Endothelial cell of umbilical vein (primary cell): ENCODE measurements at regions not wholly inside any gene's neighbourhood (a gene's known extent, or its start where the extent isn't known, plus 50 kb on each side); places are given as distances from the start of the nearest gene placed in this dataset.

Experiments
- BruUV-seq: library from RNA; stranded (reverse); fragments of 400-500 nt; replicated peaks from 2 replicates; lab custom pipeline; 2021; lab: Mats Ljungman, UMichigan
- CTCF ChIA-PET: fragments of 300-600, 350-600 bp; sonication (Branson Sonifier 250); formaldehyde crosslinking; loops from one replicate; lab custom pipeline; 2021; ENCODE audit warnings: antibody characterized with exemption, inconsistent platforms; lab: Charles Lee
- POLR2A ChIA-PET: fragments of 300-600, 350-600 bp; sonication (Branson Sonifier 250); formaldehyde crosslinking; loops from one replicate; lab custom pipeline; 2021; ENCODE audit warnings: antibody characterized with exemption, inconsistent platforms; lab: Charles Lee
- DNase-seq: peaks from one replicate; pipeline ENCODE4 v3.0.0-alpha.2; 2011; ENCODE audit warnings: low read depth, low spot score
- FAIRE-seq: peaks from 2 replicates; lab custom pipeline; 2011; peaks lifted over from hg19 to GRCh38; lab: Jason Lieb, UNC
- H2AFZ ChIP-seq: 2 replicates; pipeline ENCODE4 v1.6.0; 2012; ENCODE audit warnings: low read depth, low read length, control low read depth, inconsistent platforms
- H3K27ac ChIP-seq: 2 replicates; pipeline ENCODE4 v1.5.1; 2011; ENCODE audit warnings: low read depth, mild to moderate bottlenecking, control low read depth, low read length, moderate library complexity; ENCODE audit not compliant: insufficient read depth
- H3K27me3 ChIP-seq, 2 experiments: 2 replicates each; pipeline versions ENCODE4 v1.6.0 to v1.6.1; 2011; ENCODE audit warnings: low read length in 2 of 2, mixed read lengths in 1 of 2; ENCODE audit not compliant: control insufficient read depth in 2 of 2, insufficient read depth in 2 of 2
- H3K36me3 ChIP-seq, 2 experiments: 2 replicates in 1 of 2; 3 replicates in 1 of 2; pipeline ENCODE4 v1.5.1; 2011; ENCODE audit warnings: low read length in 2 of 2, mild to moderate bottlenecking in 1 of 2, moderate library complexity in 1 of 2; ENCODE audit not compliant: control insufficient read depth in 2 of 2, insufficient read depth in 2 of 2; ENCODE audit errors: extremely low read depth in 1 of 2
- H3K4me1 ChIP-seq: 3 replicates; pipeline ENCODE4 v1.5.1; 2011; ENCODE audit warnings: mild to moderate bottlenecking, low read length; ENCODE audit not compliant: control insufficient read depth, insufficient read depth; ENCODE audit errors: extremely low read depth
- H3K4me2 ChIP-seq: 2 replicates; pipeline ENCODE4 v1.6.1; 2011; ENCODE audit warnings: low read length, control low read depth, mixed read lengths; ENCODE audit not compliant: insufficient read depth
- H3K4me3 ChIP-seq, 3 experiments: fragments of 200-600 bp in 1 of 3; sonication (generic), shearing (Covaris generic) in 1 of 3; replicated peaks in 1 of 3; 2 replicates each; pipeline ENCODE4 v1.5.1; 2011 to 2016; ENCODE audit warnings: control low read depth in 3 of 3, low read length in 3 of 3, mild to moderate bottlenecking in 2 of 3, inconsistent platforms in 1 of 3, low read depth in 1 of 3, moderate library complexity in 1 of 3; ENCODE audit not compliant: insufficient read depth in 1 of 3
- H3K79me2 ChIP-seq: 2 replicates; pipeline ENCODE4 v1.6.0; 2012; ENCODE audit warnings: low read length, inconsistent platforms; ENCODE audit not compliant: control insufficient read depth, insufficient read depth
- H3K9ac ChIP-seq: replicated peaks from 2 replicates; pipeline ENCODE3; 2011; ENCODE audit warnings: low read length, control low read depth; ENCODE audit not compliant: insufficient read depth; ENCODE audit errors: extremely low read depth
- H3K9me1 ChIP-seq: replicated peaks from 3 replicates; pipeline ENCODE4 v1.6.0; 2011; ENCODE audit warnings: mild to moderate bottlenecking, low read length; ENCODE audit not compliant: control insufficient read depth, insufficient read depth; ENCODE audit errors: extremely low read depth
- H3K9me3 ChIP-seq: replicated peaks from 2 replicates; pipeline ENCODE4 v1.5.1; 2012; ENCODE audit warnings: low read length, inconsistent platforms; ENCODE audit not compliant: control insufficient read depth, insufficient read depth
- H4K20me1 ChIP-seq: replicated peaks from 2 replicates; pipeline ENCODE3; 2011; ENCODE audit warnings: mild to moderate bottlenecking, low read length; ENCODE audit not compliant: control insufficient read depth, insufficient read depth; ENCODE audit errors: extremely low read depth
- EZH2 ChIP-seq: IDR thresholded peaks from 2 replicates; pipeline ENCODE4 v1.6.1; 2012; ENCODE audit warnings: borderline replicate concordance, low read depth, mild to moderate bottlenecking, moderate library complexity, low read length, inconsistent platforms; ENCODE audit not compliant: severe bottlenecking
- FOS ChIP-seq: IDR thresholded peaks from 2 replicates; pipeline ENCODE4 v1.6.1; 2011; ENCODE audit warnings: mild to moderate bottlenecking, low read length, moderate library complexity, borderline replicate concordance; ENCODE audit not compliant: insufficient read depth
- GATA2 ChIP-seq: IDR thresholded peaks from 2 replicates; pipeline ENCODE4 v1.7.0; 2011; ENCODE audit warnings: low read depth, mild to moderate bottlenecking, moderate library complexity, mixed read lengths, low read length; ENCODE audit not compliant: insufficient read length, insufficient read depth
- JUN ChIP-seq: IDR thresholded peaks from 2 replicates; pipeline ENCODE4 v1.6.1; 2011; ENCODE audit warnings: borderline replicate concordance, low read depth; ENCODE audit not compliant: insufficient read length, insufficient read depth
- MYC ChIP-seq: IDR thresholded peaks from one replicate; pipeline ENCODE4 v1.6.1; 2011; ENCODE audit warnings: mild to moderate bottlenecking, low read depth, low read length
- POLR2A ChIP-seq: IDR thresholded peaks from 2 replicates; pipeline ENCODE4 v1.6.1; 2012; ENCODE audit warnings: low read depth, mild to moderate bottlenecking, control low read depth, low read length
- POLR2AphosphoS5 ChIP-seq: IDR thresholded peaks from 2 replicates; pipeline ENCODE4 v1.6.1; 2012; ENCODE audit warnings: low read depth, mild to moderate bottlenecking, control low read depth, low read length, moderate library complexity; ENCODE audit not compliant: insufficient read depth
- dilution Hi-C: fragments of 300-500 bp; cut with MboI; formaldehyde crosslinking; loops from one replicate; pipeline ENCODE4 v1.15.0; 2019; ENCODE audit warnings: low sequenced_read_pairs; ENCODE audit not compliant: extremely low pct_ligation_motif_present
- intact Hi-C: fragments of 100-400 bp; cut with micrococcal nuclease; formaldehyde crosslinking; loops from one replicate; pipeline ENCODE4 v1.10.0; 2022
- TF ChIP-seq, protein P1 (sequence below): IDR thresholded peaks from 2 replicates; pipeline ENCODE4 v1.6.1; 2011; ENCODE audit not compliant: insufficient read depth, insufficient read length
- TF ChIP-seq, protein P2 (sequence below), 2 donors: IDR thresholded peaks; 1 replicate in 1 of 2; 2 replicates in 1 of 2; pipeline ENCODE4 v1.5.1; 2011; ENCODE audit warnings: low read length in 2 of 2, mild to moderate bottlenecking in 2 of 2, moderate library complexity in 2 of 2, control low read depth in 1 of 2, inconsistent platforms in 1 of 2, low read depth in 1 of 2; ENCODE audit not compliant: insufficient read depth in 1 of 2; ENCODE audit errors: extremely low read depth in 1 of 2

DNA sequence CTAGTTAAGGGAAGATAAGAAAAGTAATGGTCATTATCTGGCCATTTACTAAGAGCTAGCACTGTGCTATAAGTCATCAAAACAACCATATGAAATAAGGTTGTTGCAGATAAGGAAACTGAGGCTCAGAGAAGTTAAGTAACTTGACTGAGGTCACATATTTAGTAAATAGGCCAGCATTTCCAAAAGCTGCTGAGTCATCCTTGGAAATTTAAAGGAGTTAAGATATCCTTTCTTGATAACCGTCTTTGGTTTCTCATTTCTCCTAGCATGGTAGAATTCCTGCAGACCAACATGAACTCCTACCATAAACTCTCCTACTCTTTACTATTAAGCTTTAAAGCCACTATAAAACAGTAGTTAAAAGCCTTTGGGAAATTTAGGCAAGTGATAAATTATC is 85.0 kb upstream of the PDZRN3 start:
- no peak for TF ChIP-seq EZH2
- no peak for TF ChIP-seq POLR2AphosphoS5
- TF ChIP-seq, protein P1, sequence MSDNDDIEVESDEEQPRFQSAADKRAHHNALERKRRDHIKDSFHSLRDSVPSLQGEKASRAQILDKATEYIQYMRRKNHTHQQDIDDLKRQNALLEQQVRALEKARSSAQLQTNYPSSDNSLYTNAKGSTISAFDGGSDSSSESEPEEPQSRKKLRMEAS, result no peak
- no peak for TF ChIP-seq JUN
- TF ChIP-seq POLR2A, result no peak
- no peak for TF ChIP-seq FOS
- TF ChIP-seq MYC, result no peak
- TF ChIP-seq, protein P2, sequence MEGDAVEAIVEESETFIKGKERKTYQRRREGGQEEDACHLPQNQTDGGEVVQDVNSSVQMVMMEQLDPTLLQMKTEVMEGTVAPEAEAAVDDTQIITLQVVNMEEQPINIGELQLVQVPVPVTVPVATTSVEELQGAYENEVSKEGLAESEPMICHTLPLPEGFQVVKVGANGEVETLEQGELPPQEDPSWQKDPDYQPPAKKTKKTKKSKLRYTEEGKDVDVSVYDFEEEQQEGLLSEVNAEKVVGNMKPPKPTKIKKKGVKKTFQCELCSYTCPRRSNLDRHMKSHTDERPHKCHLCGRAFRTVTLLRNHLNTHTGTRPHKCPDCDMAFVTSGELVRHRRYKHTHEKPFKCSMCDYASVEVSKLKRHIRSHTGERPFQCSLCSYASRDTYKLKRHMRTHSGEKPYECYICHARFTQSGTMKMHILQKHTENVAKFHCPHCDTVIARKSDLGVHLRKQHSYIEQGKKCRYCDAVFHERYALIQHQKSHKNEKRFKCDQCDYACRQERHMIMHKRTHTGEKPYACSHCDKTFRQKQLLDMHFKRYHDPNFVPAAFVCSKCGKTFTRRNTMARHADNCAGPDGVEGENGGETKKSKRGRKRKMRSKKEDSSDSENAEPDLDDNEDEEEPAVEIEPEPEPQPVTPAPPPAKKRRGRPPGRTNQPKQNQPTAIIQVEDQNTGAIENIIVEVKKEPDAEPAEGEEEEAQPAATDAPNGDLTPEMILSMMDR (IDR thresholded peaks at IDR 0.05; ENCODE audit: extremely low read depth in 1 of 2, insufficient read depth in 1 of 2, low read depth in 1 of 2, low read length in 2 of 2), result no peak
- no peak for TF ChIP-seq GATA2
- Histone ChIP-seq H3K9ac (no peak overlapping the region), H2AFZ (no peak overlapping the region), H3K9me3 (no peaks in the 10 kb centered on the region), H3K4me2 (no peak overlapping the region), H3K27ac (no peak overlapping the region), H3K9me1 (no peaks in the 10 kb centered on the region), H3K79me2 (no peaks in the 10 kb centered on the region), H3K4me1 (no peaks in the 10 kb centered on the region), H3K4me3 (no peak overlapping the region), H4K20me1 (no peaks in the 10 kb centered on the region), H3K36me3 (no peaks in the 10 kb centered on the region), H3K27me3 (no peaks in the 10 kb centered on the region)
- no TSS peak for BruUV-seq
- dilution Hi-C loops (no loop called here), intact Hi-C loops (no loop called here)
- POLR2A ChIA-PET, result no interaction called here
- FAIRE-seq (no peak), DNase-seq (no peak)
- CTCF ChIA-PET, result no interaction called here
